IPS-15b (cell line): ENCODE measurements at regions not wholly inside any gene's neighbourhood (a gene's known extent, or its start where the extent isn't known, plus 50 kb on each side); places are given as distances from the start of the nearest gene placed in this dataset.

Experiments used
- H3K27me3 ChIP-seq: one replicate; pipeline ENCODE4 v1.6.1; 2013; ENCODE audit warnings: low read length; ENCODE audit not compliant: control insufficient read depth, insufficient read depth
- H3K36me3 ChIP-seq: one replicate; pipeline ENCODE4 v1.6.1; 2013; ENCODE audit warnings: low read length; ENCODE audit not compliant: control insufficient read depth, insufficient read depth
- H3K4me1 ChIP-seq: one replicate; pipeline ENCODE4 v1.6.1; 2013; ENCODE audit warnings: mild to moderate bottlenecking, low read length; ENCODE audit not compliant: control insufficient read depth, insufficient read depth
- H3K4me3 ChIP-seq: one replicate; pipeline ENCODE4 v1.5.1; 2013; ENCODE audit warnings: low read depth, low read length
- H3K9ac ChIP-seq: one replicate; pipeline ENCODE4 v1.6.1; 2013; ENCODE audit warnings: low read depth, mild to moderate bottlenecking, low read length
- H3K9me3 ChIP-seq: one replicate; pipeline ENCODE4 v1.6.1; 2013; ENCODE audit warnings: mild to moderate bottlenecking, low read length; ENCODE audit not compliant: control insufficient read depth, insufficient read depth

DNA sequence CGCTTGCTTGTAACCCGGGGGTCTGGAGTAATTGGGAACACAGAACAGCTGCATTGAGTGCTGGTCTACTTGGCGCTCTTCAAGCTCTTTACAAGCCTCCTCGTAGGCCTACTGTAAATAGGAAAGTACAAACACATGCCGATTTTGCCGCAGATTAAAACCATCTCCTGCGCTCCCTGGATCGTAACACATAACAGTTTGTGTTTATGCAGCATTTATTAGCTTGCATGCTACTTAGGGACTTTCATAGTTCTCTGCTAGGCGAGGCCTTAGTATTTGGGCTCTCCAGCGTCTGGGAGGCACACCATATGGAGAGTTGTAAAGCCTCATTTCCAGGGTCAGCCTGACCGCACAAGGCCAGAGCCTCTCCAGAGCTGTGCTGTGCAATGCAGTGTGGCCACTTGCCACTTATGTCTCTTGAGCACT is 84.0 kb upstream of the HAAO start:
- H3K4me1 ChIP-seq = no peaks in the 10 kb centered on the region
- no peaks in the 10 kb centered on the region for H3K36me3 ChIP-seq
- H3K9me3 ChIP-seq = no peaks in the 10 kb centered on the region
- no peak overlapping the region for H3K4me3 ChIP-seq
- H3K27me3 ChIP-seq = no peaks in the 10 kb centered on the region
- no peak overlapping the region for H3K9ac ChIP-seq

DNA sequence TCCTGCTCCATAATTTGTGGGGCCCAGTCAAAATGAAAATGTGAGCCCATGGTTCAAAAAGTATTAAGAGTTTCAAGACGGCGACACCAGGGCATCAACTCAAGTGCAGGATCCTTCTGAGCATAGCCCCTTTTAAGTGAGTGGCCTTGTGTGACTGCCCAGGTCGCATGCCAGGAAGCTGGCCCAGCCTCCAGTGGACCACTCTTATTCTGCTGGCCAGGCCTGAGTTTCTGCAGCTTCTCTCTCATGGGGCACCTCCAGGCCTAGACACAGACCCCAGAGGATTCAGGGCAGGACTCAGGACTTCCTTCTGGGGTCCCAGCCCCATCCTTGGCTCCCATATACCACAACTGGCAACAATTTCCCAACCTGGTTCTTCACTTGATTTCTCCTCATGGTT is 83.5 kb upstream of the HAAO start:
- H3K9me3 ChIP-seq = no peaks in the 10 kb centered on the region
- no peak overlapping the region for H3K9ac ChIP-seq
- no peaks in the 10 kb centered on the region for H3K36me3 ChIP-seq
- H3K4me3 ChIP-seq = no peak overlapping the region
- H3K4me1 ChIP-seq = no peaks in the 10 kb centered on the region
- no peaks in the 10 kb centered on the region for H3K27me3 ChIP-seq

DNA sequence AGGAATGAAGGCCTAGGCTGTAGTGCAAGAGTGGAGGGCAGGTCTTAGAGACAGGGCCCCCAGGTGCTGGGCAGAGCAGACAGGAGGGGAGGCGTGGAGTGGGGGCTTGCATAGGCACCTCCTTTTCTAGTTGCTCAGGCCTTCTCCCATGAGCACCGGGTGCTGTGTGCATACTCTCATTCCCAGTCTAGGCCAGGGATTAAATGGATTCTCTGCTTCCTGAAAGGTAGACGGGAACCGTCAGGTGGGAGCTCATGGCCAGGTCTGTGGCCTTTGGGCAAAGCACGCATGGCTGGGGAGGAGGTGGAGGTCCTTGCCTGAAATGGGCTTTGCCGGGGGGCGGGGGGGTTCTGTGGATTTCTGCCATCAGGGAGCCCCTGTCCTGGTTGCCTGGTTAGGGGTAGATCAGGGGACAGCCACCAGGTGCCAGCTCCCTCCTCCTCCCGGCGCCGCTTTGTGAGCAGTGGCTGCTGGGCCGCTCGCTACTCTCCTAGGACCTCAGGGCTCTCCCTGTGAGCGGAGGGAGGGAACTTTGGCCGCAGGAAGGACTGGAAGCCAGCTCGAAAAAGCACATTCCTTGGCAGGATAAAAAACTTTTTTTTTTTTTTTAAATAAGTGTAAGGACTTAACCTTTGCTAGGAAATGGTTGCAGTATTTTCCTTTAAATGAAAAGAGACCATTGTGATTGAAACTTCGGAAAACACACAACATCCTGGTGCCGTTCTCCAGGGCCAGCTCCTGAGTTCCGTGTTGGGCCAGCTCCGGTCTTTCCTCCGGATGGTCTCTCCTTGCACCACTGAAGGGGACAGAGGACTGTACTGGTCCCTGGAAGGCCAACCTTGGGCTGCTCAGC is 82.8 kb upstream of the HAAO start:
- Histone ChIP-seq H3K4me1 (no peaks in the 10 kb centered on the region), H3K36me3 (no peaks in the 10 kb centered on the region), H3K4me3 (no peak overlapping the region), H3K9me3 (no peaks in the 10 kb centered on the region), H3K9ac (no peak overlapping the region), H3K27me3 (no peaks in the 10 kb centered on the region)

DNA sequence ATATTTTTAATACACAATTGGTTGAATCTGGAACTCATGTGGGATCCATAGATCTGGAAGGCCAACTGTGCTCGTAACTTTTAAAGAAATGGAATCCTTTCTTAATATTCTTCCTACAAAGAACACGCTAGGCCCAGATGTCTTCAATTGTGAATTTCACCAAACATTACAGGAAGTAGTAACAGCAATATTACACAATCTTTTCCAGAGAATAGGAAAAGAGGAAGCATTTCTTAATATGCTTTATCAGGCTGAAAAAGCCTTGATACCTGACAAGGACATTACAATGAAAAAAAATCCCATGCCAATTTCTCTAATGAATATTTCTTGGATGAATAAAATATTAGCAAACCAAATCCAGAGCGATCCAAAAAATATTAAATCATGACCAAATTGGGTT is 80.3 kb upstream of the HAAO start:
- no peak overlapping the region for H3K4me3 ChIP-seq
- H3K9ac ChIP-seq = no peak overlapping the region
- no peaks in the 10 kb centered on the region for H3K4me1 ChIP-seq
- H3K27me3 ChIP-seq = no peaks in the 10 kb centered on the region
- no peaks in the 10 kb centered on the region for H3K9me3 ChIP-seq
- H3K36me3 ChIP-seq = no peaks in the 10 kb centered on the region

DNA sequence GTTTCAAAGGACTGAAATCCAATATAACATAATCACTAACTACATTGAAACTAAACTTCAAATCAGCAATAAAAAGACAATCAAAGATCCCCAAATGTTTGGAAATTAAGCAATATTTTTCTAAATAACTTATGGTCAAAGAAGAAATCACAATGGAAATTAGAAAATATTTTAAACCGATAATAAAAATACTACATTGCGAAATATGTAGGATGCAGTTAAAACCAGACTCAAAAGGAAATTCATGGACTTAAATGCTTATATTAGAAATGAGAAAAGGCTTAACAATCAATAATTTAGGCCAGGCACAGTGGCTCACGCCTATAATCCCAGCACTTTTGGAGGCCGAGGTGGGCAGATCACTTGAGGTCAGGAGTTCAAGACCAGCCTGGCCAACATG is 79.0 kb upstream of the HAAO start:
- H3K36me3 ChIP-seq = no peaks in the 10 kb centered on the region
- no peaks in the 10 kb centered on the region for H3K4me1 ChIP-seq
- H3K9me3 ChIP-seq = no peaks in the 10 kb centered on the region
- no peak overlapping the region for H3K9ac ChIP-seq
- H3K4me3 ChIP-seq = no peak overlapping the region
- no peaks in the 10 kb centered on the region for H3K27me3 ChIP-seq

DNA sequence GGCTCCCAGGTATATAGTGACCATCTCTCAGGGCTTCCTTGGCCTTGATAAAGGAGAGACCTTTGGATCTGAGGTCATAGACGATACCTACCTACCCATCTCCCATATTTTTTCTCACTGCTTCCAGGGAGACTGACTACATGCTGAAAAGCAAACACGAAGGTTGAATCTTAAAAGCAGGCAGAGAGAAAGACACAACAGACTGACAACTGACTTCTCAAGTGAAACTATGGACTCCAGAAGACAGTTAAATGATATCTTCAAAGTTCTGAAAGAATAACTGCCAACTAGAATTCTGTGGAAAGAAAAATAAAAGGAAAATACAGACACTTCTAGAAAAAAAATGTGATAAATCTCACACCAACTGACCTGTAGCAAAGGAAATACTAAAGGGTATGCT is 76.5 kb upstream of the HAAO start:
- Histone ChIP-seq H3K27me3 (no peaks in the 10 kb centered on the region), H3K4me1 (no peaks in the 10 kb centered on the region), H3K36me3 (no peaks in the 10 kb centered on the region)

DNA sequence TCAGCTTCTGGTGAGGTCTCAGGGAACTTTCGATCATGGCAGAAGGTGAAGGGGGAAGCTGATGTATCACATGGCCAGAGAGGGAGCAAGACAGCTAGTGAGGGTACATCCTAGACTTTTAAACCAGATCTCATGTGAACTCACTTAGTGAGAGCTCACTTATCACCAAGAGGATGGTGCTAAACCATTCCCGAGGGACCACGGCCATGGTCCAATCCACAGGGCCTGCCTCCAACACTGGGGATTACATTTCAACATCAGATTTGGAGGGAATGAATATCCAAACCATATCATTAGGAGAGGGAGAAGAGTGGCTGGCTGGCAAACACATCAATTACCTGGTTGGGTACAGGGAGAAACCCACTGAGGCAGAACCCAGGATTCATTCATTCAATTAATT is 75.7 kb upstream of the HAAO start:
- Histone ChIP-seq H3K9ac (no peak overlapping the region), H3K4me3 (no peak overlapping the region), H3K9me3 (no peaks in the 10 kb centered on the region), H3K4me1 (no peaks in the 10 kb centered on the region), H3K36me3 (no peaks in the 10 kb centered on the region), H3K27me3 (no peaks in the 10 kb centered on the region)

More for the DNA sequence above, 76.5 kb upstream of the HAAO start:
- Histone ChIP-seq H3K4me3 (no peak overlapping the region), H3K9me3 (no peaks in the 10 kb centered on the region), H3K9ac (no peak overlapping the region)

DNA sequence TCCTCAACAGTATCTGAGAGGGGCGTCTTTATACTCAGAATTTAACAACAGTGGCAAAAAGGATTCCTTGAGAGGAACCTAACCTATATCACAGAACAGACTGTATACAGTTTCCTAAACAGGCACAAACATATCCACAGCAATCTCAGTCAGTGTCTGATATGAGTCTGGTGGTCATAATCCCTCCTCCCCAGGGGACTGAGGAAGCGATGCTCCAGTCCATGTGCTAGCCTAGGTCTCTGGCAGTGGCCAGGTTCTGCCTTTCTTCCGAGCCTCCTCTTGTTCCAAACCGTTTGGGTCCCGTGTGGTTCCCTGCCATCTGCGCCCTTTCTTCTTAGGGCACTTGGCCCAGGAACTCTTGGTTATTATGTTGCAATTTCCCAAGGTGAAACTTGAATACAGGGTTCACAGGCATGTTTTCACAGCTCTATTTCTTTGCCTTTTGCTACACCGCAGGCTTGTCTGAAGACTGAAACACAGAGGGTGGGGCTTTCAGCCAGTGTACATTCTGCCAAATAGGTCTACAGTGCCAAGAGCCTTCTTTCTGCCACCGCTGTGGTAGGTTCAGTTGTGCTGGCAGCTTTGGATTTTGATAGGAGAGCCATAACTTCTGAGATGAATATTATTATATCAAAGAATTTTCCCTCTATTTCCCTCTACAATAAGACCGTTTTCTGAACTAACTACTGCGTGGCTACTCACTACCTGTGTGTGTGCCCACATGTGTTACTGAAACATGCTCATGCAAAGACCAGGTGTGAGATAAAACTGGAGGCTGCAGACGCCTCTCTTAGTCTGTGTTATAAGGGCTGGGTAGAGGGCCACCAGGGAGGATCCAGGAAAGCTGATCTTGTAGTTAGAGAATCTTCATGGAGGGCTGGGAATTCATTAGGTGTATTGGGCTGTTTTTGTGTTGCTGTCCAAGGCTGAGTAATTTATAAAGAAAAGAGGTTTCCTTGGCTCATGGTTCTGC is 75.0 kb upstream of the HAAO start:
- Histone ChIP-seq H3K4me3 (no peak overlapping the region), H3K4me1 (no peaks in the 10 kb centered on the region), H3K9ac (no peak overlapping the region), H3K27me3 (no peaks in the 10 kb centered on the region), H3K36me3 (no peaks in the 10 kb centered on the region), H3K9me3 (no peaks in the 10 kb centered on the region)

DNA sequence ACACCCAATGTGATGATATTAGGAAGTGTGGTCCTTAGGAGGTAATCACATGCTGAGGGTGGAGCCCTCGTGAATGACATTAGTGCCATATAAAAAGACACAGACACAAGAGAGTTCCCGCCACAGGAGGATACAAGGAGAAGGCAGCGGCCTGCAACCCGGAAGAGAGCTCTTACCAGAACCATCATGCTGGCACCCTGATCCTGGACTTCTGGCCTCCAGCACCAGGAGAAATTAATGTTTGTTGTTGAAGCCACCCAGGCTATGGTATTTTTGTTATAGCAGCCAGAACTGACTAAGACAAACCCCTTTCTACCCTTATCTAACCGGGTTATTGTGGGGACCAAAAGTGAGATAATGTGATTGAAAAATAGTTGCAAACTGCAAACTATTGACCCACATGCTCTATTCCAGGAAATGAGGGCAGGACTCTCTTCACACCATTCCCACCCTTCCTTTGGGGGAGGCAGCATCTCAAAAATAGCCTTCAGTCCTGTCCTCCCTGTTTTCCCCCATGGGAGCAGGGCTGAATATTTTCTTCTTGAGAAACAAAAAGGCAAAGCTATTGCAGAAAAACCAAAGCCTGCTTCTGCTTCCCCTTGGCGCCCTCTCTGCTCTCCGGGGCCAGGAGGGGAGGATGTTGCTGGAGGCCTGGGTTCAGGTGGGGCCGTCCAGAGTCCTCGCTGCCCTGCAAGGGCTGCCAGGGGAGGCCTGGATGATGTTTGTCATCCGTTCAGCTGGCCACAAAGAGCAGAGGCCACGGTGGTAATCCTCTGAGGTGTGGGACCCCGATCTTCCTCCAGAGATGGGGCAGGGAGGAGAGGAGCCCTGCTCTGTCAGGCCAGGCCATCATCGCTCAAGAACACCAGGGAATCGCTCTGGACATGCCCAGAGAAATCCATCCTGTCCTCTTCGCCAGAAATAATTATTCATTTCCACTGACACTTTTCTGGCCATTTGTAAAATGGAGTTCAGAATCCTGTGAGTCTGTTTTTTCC is 73.8 kb upstream of the HAAO start:
- H3K9ac ChIP-seq = no peak overlapping the region
- H3K27me3 ChIP-seq = no peaks in the 10 kb centered on the region
- no peaks in the 10 kb centered on the region for H3K9me3 ChIP-seq
- no peaks in the 10 kb centered on the region for H3K4me1 ChIP-seq
- H3K36me3 ChIP-seq = no peaks in the 10 kb centered on the region
- H3K4me3 ChIP-seq = no peak overlapping the region

DNA sequence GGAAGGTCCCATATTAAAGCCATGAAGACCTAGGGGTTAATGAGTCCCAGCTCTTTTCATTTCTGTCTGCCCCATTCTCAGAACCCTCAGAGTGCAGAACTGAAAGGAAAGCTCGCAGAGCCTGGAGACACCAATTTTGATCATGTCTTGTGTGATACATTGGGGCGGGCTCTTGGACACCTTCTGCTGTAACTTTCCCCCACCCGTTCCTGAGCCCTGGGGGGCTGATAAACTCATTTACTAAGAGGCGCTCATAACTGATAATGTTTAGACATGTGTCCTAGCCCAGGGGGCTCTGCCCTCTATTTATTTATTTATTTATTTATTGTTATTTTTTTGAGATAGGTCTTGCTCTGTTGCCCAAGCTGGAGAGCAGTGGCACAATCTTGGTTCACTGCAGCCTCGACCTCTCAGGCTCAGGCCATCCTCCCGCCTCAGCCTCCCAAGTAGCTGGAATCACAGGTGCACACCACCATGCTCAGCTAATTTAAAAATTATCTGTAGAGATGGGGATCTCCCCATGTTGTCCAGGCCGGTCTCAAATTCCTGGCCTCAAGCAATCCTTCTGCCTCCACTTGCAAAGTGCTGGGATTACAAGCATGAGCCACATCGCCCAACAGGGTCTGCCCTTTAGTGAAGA is 72.4 kb upstream of the HAAO start:
- Histone ChIP-seq H3K4me3 (no peak overlapping the region), H3K4me1 (no peaks in the 10 kb centered on the region), H3K27me3 (no peaks in the 10 kb centered on the region), H3K9ac (no peak overlapping the region), H3K9me3 (no peaks in the 10 kb centered on the region), H3K36me3 (no peaks in the 10 kb centered on the region)

DNA sequence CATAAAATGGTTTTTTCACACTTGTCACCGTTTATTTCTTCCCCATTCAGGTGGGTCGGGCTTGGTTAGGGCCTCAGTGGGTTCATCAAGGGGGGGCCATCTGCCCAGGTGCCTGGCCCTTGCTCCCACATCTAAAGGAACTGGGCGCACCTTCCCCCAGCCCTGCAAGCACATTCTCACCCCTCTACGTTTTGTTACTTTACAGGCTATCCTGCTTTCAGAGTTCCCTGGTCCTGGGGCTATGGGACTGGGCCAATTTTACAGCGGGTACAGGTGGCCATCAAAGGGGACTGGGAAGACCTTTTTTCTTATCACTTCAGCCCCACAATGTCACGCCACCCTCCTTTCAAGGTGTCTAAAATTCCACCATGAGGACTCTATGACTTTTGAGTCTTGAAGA is 71.8 kb upstream of the HAAO start:
- Histone ChIP-seq H3K27me3 (no peaks in the 10 kb centered on the region), H3K36me3 (no peaks in the 10 kb centered on the region), H3K9ac (no peak overlapping the region), H3K4me3 (no peak overlapping the region), H3K9me3 (no peaks in the 10 kb centered on the region), H3K4me1 (no peaks in the 10 kb centered on the region)
